ENCODE measurements at regions not wholly inside any gene's neighbourhood (a gene's known extent, or its start where the extent isn't known, plus 50 kb on each side); places are given as distances from the start of the nearest gene placed in this dataset.

GRCh38 chr14:97395068-97395467, 597.9 kb downstream of the VRK1 start:
- Mint-ChIP-seq H3K4me3 (ENCODE audit: unreplicated experiment) (no peak overlapping the region), H3K27ac (ENCODE audit: unreplicated experiment) (no peak overlapping the region), H3K9me3 (ENCODE audit: unreplicated experiment) (no peaks in the 10 kb centered on the region), H3K27me3 (ENCODE audit: insufficient read depth, unreplicated experiment) (no peaks in the 10 kb centered on the region), H3K4me1 (ENCODE audit: low read depth, unreplicated experiment) (no peaks in the 10 kb centered on the region), H3K36me3 (ENCODE audit: insufficient read depth, unreplicated experiment) (no peaks in the 10 kb centered on the region)
- no peaks in the 10 kb centered on the region for H3K9me3 ChIP-seq
- no peak for TF ChIP-seq CTCF (IDR thresholded peaks at IDR 0.05; ENCODE audit: insufficient read depth in 1 of 2, low read depth in 1 of 2, low read length in 1 of 2, severe bottlenecking in 1 of 2, unreplicated experiment in 1 of 2)
- ChIA-PET CTCF (no interaction called here), POLR2A (no interaction called here)
- no TSS peak for BruUV-seq (replicated peaks)
- H3K4me1 ChIP-seq = no peaks in the 10 kb centered on the region
- DNase-seq = no peak
- no peaks in the 10 kb centered on the region for H3K27me3 ChIP-seq (replicated peaks; ENCODE audit: control insufficient read depth, insufficient read depth, low read length)
- H3K36me3 ChIP-seq (ENCODE audit: control insufficient read depth, insufficient read depth, low read length) = no peaks in the 10 kb centered on the region
- intact Hi-C loops (cut with micrococcal nuclease; ENCODE audit: unreplicated experiment) = no loop called here
- no peak overlapping the region for H3K4me3 ChIP-seq (ENCODE audit: low read depth, low read length)

- Mint-ChIP-seq H3K4me3 (ENCODE audit: unreplicated experiment) (no peak overlapping the region), H3K27ac (ENCODE audit: unreplicated experiment) (no peak overlapping the region), H3K27me3 (ENCODE audit: insufficient read depth, unreplicated experiment) (no peaks in the 10 kb centered on the region), H3K36me3 (ENCODE audit: insufficient read depth, unreplicated experiment) (no peaks in the 10 kb centered on the region), H3K4me1 (ENCODE audit: low read depth, unreplicated experiment) (no peaks in the 10 kb centered on the region), H3K9me3 (ENCODE audit: unreplicated experiment) (no peaks in the 10 kb centered on the region)
- no TSS peak for BruUV-seq (replicated peaks)
- Histone ChIP-seq H3K36me3 (ENCODE audit: control insufficient read depth, insufficient read depth, low read length) (no peaks in the 10 kb centered on the region), H3K9me3 (no peaks in the 10 kb centered on the region), H3K4me1 (peaks cover 7% of the 10 kb centered on the region; the same call in 1 of the 2 replicates), H3K27me3 (replicated peaks; ENCODE audit: control insufficient read depth, insufficient read depth, low read length) (no peaks in the 10 kb centered on the region), H3K4me3 (ENCODE audit: low read depth, low read length) (no peak overlapping the region)
- no peak for DNase-seq
- ChIA-PET CTCF (no interaction called here), POLR2A (no interaction called here)
- intact Hi-C loops (cut with micrococcal nuclease; ENCODE audit: unreplicated experiment) = no loop called here
- TF ChIP-seq CTCF (IDR thresholded peaks at IDR 0.05; ENCODE audit: insufficient read depth in 1 of 2, low read depth in 1 of 2, low read length in 1 of 2, severe bottlenecking in 1 of 2, unreplicated experiment in 1 of 2) = no peak
These were observed 604.5 kb downstream of the VRK1 start for GRCh38 chr14:97401714-97402113.

GRCh38 chr14:97402279-97402678, 605.1 kb downstream of the VRK1 start:
- DNase-seq = no peak
- BruUV-seq (replicated peaks) = no TSS peak
- Mint-ChIP-seq H3K4me1 (ENCODE audit: low read depth, unreplicated experiment) (no peaks in the 10 kb centered on the region), H3K36me3 (ENCODE audit: insufficient read depth, unreplicated experiment) (no peaks in the 10 kb centered on the region), H3K9me3 (ENCODE audit: unreplicated experiment) (no peaks in the 10 kb centered on the region), H3K4me3 (ENCODE audit: unreplicated experiment) (no peak overlapping the region), H3K27ac (ENCODE audit: unreplicated experiment) (no peak overlapping the region), H3K27me3 (ENCODE audit: insufficient read depth, unreplicated experiment) (no peaks in the 10 kb centered on the region)
- H3K9me3 ChIP-seq = no peaks in the 10 kb centered on the region
- CTCF ChIA-PET = no interaction called here
- POLR2A ChIA-PET = no interaction called here
- TF ChIP-seq CTCF (IDR thresholded peaks at IDR 0.05; ENCODE audit: insufficient read depth in 1 of 2, low read depth in 1 of 2, low read length in 1 of 2, severe bottlenecking in 1 of 2, unreplicated experiment in 1 of 2) = no peak
- peaks cover 7% of the 10 kb centered on the region; the same call in 1 of the 2 replicates for H3K4me1 ChIP-seq
- intact Hi-C loops (cut with micrococcal nuclease; ENCODE audit: unreplicated experiment) = no loop called here
- H3K4me3 ChIP-seq (ENCODE audit: low read depth, low read length) = no peak overlapping the region
- H3K27me3 ChIP-seq (replicated peaks; ENCODE audit: control insufficient read depth, insufficient read depth, low read length) = no peaks in the 10 kb centered on the region
- no peaks in the 10 kb centered on the region for H3K36me3 ChIP-seq (ENCODE audit: control insufficient read depth, insufficient read depth, low read length)

Data from Caco-2 (cell line).